ENCODE measurements at regions not wholly inside any gene's neighbourhood (a gene's known extent, or its start where the extent isn't known, plus 50 kb on each side); places are given as distances from the start of the nearest gene placed in this dataset.

DNA sequence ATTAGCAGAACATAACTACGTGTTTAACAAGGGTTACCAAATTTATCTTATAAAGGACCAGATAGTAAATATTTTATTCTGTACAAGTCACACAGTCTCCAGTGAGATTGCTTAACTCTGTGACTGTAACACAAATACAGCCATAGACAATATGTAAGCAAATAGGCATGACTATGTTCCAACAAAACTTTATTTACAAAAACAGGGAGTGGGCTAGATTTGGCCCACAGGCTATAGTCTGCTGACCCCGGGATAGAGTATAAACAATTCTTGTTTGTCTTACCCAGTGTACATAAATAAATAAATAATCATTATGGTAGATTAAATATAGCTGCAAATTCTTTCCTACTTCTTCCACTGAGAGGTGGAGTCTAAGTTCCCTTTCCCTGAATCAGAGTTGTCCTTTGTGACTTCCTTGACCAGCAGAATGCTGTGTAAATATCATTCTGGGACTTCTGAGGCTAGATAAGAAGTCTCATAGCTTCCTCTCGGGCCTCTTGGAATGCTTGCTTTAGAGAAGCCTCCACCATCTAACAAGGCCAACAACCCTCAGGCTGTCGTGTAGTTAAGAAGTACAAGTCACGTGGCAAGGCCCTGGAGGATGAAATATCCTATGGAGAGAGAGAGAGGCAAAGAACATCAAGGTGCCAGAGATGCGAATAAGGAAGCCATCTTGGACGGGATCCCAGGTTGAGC, 59.1 kb upstream of the TMEM244 start:
- no peaks in the 10 kb centered on the region for H3K27me3 ChIP-seq
- no peaks in the 10 kb centered on the region for H3K4me1 ChIP-seq
- TF ChIP-seq, protein P1, sequence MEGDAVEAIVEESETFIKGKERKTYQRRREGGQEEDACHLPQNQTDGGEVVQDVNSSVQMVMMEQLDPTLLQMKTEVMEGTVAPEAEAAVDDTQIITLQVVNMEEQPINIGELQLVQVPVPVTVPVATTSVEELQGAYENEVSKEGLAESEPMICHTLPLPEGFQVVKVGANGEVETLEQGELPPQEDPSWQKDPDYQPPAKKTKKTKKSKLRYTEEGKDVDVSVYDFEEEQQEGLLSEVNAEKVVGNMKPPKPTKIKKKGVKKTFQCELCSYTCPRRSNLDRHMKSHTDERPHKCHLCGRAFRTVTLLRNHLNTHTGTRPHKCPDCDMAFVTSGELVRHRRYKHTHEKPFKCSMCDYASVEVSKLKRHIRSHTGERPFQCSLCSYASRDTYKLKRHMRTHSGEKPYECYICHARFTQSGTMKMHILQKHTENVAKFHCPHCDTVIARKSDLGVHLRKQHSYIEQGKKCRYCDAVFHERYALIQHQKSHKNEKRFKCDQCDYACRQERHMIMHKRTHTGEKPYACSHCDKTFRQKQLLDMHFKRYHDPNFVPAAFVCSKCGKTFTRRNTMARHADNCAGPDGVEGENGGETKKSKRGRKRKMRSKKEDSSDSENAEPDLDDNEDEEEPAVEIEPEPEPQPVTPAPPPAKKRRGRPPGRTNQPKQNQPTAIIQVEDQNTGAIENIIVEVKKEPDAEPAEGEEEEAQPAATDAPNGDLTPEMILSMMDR (IDR thresholded peaks at IDR 0.05), result no peak
- TF ChIP-seq POLR2AphosphoS5 (IDR thresholded peaks at IDR 0.05; ENCODE audit: insufficient read depth in 1 of 2, low read depth in 1 of 2), result no peak
- TF ChIP-seq POLR2A (IDR thresholded peaks at IDR 0.05), result no peak
- no peak overlapping the region for H3K4me3 ChIP-seq
- intact Hi-C loops (cut with DNase I), result no loop called here
- H3K27ac ChIP-seq, result no peak overlapping the region
- H3K36me3 ChIP-seq, result no peaks in the 10 kb centered on the region
- no peak for DNase-seq (ENCODE audit: extremely low spot score in 2 of 2)
- no peaks in the 10 kb centered on the region for H3K9me3 ChIP-seq

DNA sequence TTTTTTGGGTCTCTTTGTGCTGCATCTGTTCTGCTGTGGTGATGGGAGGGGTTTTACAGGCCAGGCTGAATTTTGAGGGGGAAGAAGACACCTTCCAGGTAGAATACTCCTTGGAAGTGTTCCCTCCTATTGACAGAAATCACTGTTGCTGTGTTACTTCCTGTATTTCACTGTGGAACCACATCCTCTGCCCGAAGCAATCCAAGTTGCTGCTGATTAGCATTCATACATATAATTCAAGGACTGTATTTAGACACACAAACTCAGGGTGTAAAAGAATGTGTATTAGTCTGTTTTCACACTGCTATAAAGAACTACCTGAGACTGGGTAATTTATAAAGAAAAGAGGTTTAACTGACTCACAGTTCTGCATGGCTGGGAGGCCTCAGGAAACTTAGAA, 50.6 kb upstream of the TMEM244 start:
- intact Hi-C loops (cut with DNase I), result no loop called here
- TF ChIP-seq, protein P1 (IDR thresholded peaks at IDR 0.05), result no peak
- TF ChIP-seq POLR2A (IDR thresholded peaks at IDR 0.05) (no peak), POLR2AphosphoS5 (IDR thresholded peaks at IDR 0.05; ENCODE audit: insufficient read depth in 1 of 2, low read depth in 1 of 2) (no peak)

More for the DNA sequence above, 50.6 kb upstream of the TMEM244 start:
- Histone ChIP-seq H3K4me1 (no peaks in the 10 kb centered on the region), H3K27ac (no peak overlapping the region), H3K4me3 (no peak overlapping the region), H3K27me3 (no peaks in the 10 kb centered on the region), H3K9me3 (no peaks in the 10 kb centered on the region), H3K36me3 (no peaks in the 10 kb centered on the region)
- no peak for DNase-seq (ENCODE audit: extremely low spot score in 2 of 2)
